Mesenchymal stem cell (in vitro differentiated cells and primary cell): ENCODE measurements at regions not wholly inside any gene's neighbourhood (a gene's known extent, or its start where the extent isn't known, plus 50 kb on each side); places are given as distances from the start of the nearest gene placed in this dataset.

ENCODE experiments used
- DNase-seq: peaks from one replicate; pipeline ENCODE4 v3.0.0-alpha.2; 2013
- H2AFZ ChIP-seq: one replicate; pipeline ENCODE4 v1.6.1; 2013; ENCODE audit warnings: low read depth, mild to moderate bottlenecking, control low read depth, inconsistent platforms, low read length, moderate library complexity
- H2AK5ac ChIP-seq: 2 replicates; pipeline ENCODE4 v1.6.1; 2013; ENCODE audit warnings: low read length, moderate library complexity, mild to moderate bottlenecking, inconsistent platforms; ENCODE audit not compliant: severe bottlenecking
- H2BK120ac ChIP-seq: one replicate; pipeline ENCODE4 v1.6.1; 2013; ENCODE audit warnings: low read depth, mild to moderate bottlenecking, inconsistent platforms, low read length, moderate library complexity
- H2BK12ac ChIP-seq, 2 experiments: one replicate each; pipeline ENCODE4 v1.6.1; 2013; ENCODE audit warnings: inconsistent platforms in 2 of 2, low read length in 2 of 2, mild to moderate bottlenecking in 2 of 2, moderate library complexity in 2 of 2, control low read depth in 1 of 2
- H2BK15ac ChIP-seq: one replicate; pipeline ENCODE4 v1.6.1; 2013; ENCODE audit warnings: mild to moderate bottlenecking, low read depth, inconsistent platforms; ENCODE audit not compliant: poor library complexity, severe bottlenecking
- H2BK5ac ChIP-seq: 2 replicates; pipeline ENCODE4 v1.6.1; 2013; ENCODE audit warnings: low read depth, mild to moderate bottlenecking, low read length, control low read depth, inconsistent platforms; ENCODE audit not compliant: poor library complexity, severe bottlenecking
- H3K14ac ChIP-seq, 2 experiments: one replicate each; pipeline ENCODE4 v1.6.1; 2013; ENCODE audit warnings: inconsistent platforms in 2 of 2, low read length in 2 of 2, control low read depth in 1 of 2, mild to moderate bottlenecking in 1 of 2, moderate library complexity in 1 of 2
- H3K18ac ChIP-seq, 2 experiments: one replicate each; pipeline ENCODE4 v1.6.1; 2013; ENCODE audit warnings: inconsistent platforms in 2 of 2, low read length in 2 of 2, control low read depth in 1 of 2, low read depth in 1 of 2, mild to moderate bottlenecking in 1 of 2
- H3K23ac ChIP-seq, 2 experiments: one replicate each; pipeline ENCODE4 v1.6.1; 2013; ENCODE audit warnings: inconsistent platforms in 2 of 2, low read length in 2 of 2, mild to moderate bottlenecking in 2 of 2, moderate library complexity in 2 of 2, control low read depth in 1 of 2
- H3K27ac ChIP-seq: 2 replicates; pipeline ENCODE4 v1.5.1; 2013; ENCODE audit warnings: mild to moderate bottlenecking, moderate library complexity, low read length, control low read depth, inconsistent platforms; ENCODE audit not compliant: poor library complexity, severe bottlenecking
- H3K27me3 ChIP-seq, 2 experiments: 2 replicates each; pipeline versions ENCODE4 v1.6.1 to v1.7.0; 2013; ENCODE audit warnings: low read length in 2 of 2, mild to moderate bottlenecking in 2 of 2, moderate library complexity in 2 of 2, control low read depth in 1 of 2, inconsistent platforms in 1 of 2; ENCODE audit not compliant: control insufficient read depth in 1 of 2, insufficient read depth in 1 of 2
- H3K36me3 ChIP-seq, 2 experiments: 2 replicates each; pipeline versions ENCODE4 v1.6.1 to v1.7.0; 2013; ENCODE audit warnings: low read length in 2 of 2, control low read depth in 1 of 2, inconsistent platforms in 1 of 2, low read depth in 1 of 2, mild to moderate bottlenecking in 1 of 2; ENCODE audit not compliant: insufficient read depth in 2 of 2, control insufficient read depth in 1 of 2
- H3K4ac ChIP-seq, 2 experiments: one replicate each; pipeline ENCODE4 v1.6.1; 2013; ENCODE audit warnings: inconsistent platforms in 2 of 2, low read length in 2 of 2, mild to moderate bottlenecking in 2 of 2, moderate library complexity in 2 of 2, control low read depth in 1 of 2, low read depth in 1 of 2
- H3K4me1 ChIP-seq: 2 replicates; pipeline ENCODE4 v1.6.1; 2013; ENCODE audit warnings: low read depth, low read length, control low read depth; ENCODE audit not compliant: control insufficient read depth, insufficient read depth
- H3K4me2 ChIP-seq: 2 replicates; pipeline ENCODE4 v1.6.1; 2013; ENCODE audit warnings: low read length, mild to moderate bottlenecking, inconsistent platforms; ENCODE audit not compliant: poor library complexity, severe bottlenecking
- H3K4me3 ChIP-seq, 2 experiments: 2 replicates each; pipeline versions ENCODE4 v1.5.1 to v1.7.0; 2013; ENCODE audit warnings: low read length in 2 of 2, mild to moderate bottlenecking in 2 of 2, control low read depth in 1 of 2, low read depth in 1 of 2; ENCODE audit not compliant: insufficient read depth in 1 of 2
- H3K79me1 ChIP-seq: replicated peaks from 2 replicates; pipeline ENCODE4 v1.6.1; 2013; ENCODE audit warnings: mild to moderate bottlenecking, control low read depth, low read length, inconsistent platforms; ENCODE audit not compliant: poor library complexity, severe bottlenecking
- H3K9ac ChIP-seq: 2 replicates; pipeline ENCODE4 v1.7.0; 2013; ENCODE audit warnings: mild to moderate bottlenecking, low read length, moderate library complexity
- H3K9me3 ChIP-seq: 2 replicates; pipeline ENCODE4 v1.7.0; 2013; ENCODE audit warnings: mild to moderate bottlenecking, low read length; ENCODE audit not compliant: control insufficient read depth
- H4K8ac ChIP-seq: one replicate; pipeline ENCODE4 v1.6.1; 2013; ENCODE audit warnings: inconsistent platforms, mild to moderate bottlenecking, low read length, moderate library complexity
- H4K91ac ChIP-seq: one replicate; pipeline ENCODE4 v1.6.1; 2013; ENCODE audit warnings: mild to moderate bottlenecking, low read length, inconsistent platforms
- WGBS: methylation state at CpG from one replicate; pipeline ENCODE4 v1.1.7; 2013; ENCODE audit warnings: mixed read lengths; 5-methylcytosine and 5-hydroxymethylcytosine counted together

- Histone ChIP-seq H3K4ac (no peak overlapping the region), H3K27me3 (no peaks in the 10 kb centered on the region), H2BK15ac (no peak overlapping the region), H4K91ac (no peak overlapping the region), H3K9ac (no peak overlapping the region), H3K14ac (no peak overlapping the region), H3K18ac (no peak overlapping the region), H4K8ac (no peak overlapping the region), H3K36me3 (no peaks in the 10 kb centered on the region), H2BK12ac (no peak overlapping the region), H2AFZ (no peak overlapping the region), H3K79me1 (no peaks in the 10 kb centered on the region), H2BK5ac (no peak overlapping the region), H3K4me3 (no peak overlapping the region), H2AK5ac (no peak overlapping the region), H3K23ac (no peak overlapping the region), H3K27ac (no peak overlapping the region), H3K9me3 (no peaks in the 10 kb centered on the region), H3K4me1 (no peaks in the 10 kb centered on the region), H3K4me2 (no peak overlapping the region), H2BK120ac (no peak overlapping the region)
- no peak for DNase-seq
- WGBS, result 78% methylated on average over 2 of the region's 4 CpGs
These were observed 839.1 kb downstream of the GALC start for GRCh38 chr14:87153901-87154300.

- Histone ChIP-seq H4K91ac (no peak overlapping the region), H3K36me3 (no peaks in the 10 kb centered on the region), H3K4me3 (no peak overlapping the region), H4K8ac (no peak overlapping the region), H3K4ac (no peak overlapping the region), H3K9ac (no peak overlapping the region), H3K27ac (no peak overlapping the region), H2BK120ac (no peak overlapping the region), H2BK5ac (no peak overlapping the region), H2BK12ac (no peak overlapping the region), H3K9me3 (no peaks in the 10 kb centered on the region), H3K4me1 (no peaks in the 10 kb centered on the region), H3K4me2 (no peak overlapping the region), H3K79me1 (no peaks in the 10 kb centered on the region), H2BK15ac (no peak overlapping the region), H3K23ac (no peak overlapping the region), H3K18ac (no peak overlapping the region), H2AK5ac (no peak overlapping the region), H3K27me3 (no peaks in the 10 kb centered on the region), H3K14ac (no peak overlapping the region), H2AFZ (no peak overlapping the region)
- WGBS, result no CpG with 5 or more reads among the region's 2 CpGs
- no peak for DNase-seq
These were observed 839.6 kb downstream of the GALC start for GRCh38 chr14:87153391-87153790.

GRCh38 chr14:87152693-87153092 is 840.3 kb downstream of the GALC start:
- Histone ChIP-seq H2BK120ac (no peak overlapping the region), H3K14ac (no peak overlapping the region), H3K9ac (no peak overlapping the region), H2AFZ (no peak overlapping the region), H3K23ac (no peak overlapping the region), H4K91ac (no peak overlapping the region), H3K4me3 (no peak overlapping the region), H3K27ac (no peak overlapping the region), H3K4me2 (no peak overlapping the region), H2AK5ac (no peak overlapping the region), H2BK5ac (no peak overlapping the region), H2BK12ac (no peak overlapping the region), H4K8ac (no peak overlapping the region), H2BK15ac (no peak overlapping the region), H3K4me1 (no peaks in the 10 kb centered on the region), H3K4ac (no peak overlapping the region), H3K36me3 (no peaks in the 10 kb centered on the region), H3K27me3 (no peaks in the 10 kb centered on the region), H3K18ac (peak overlapping the region in 1 of 2 experiments; percentile 40), H3K79me1 (no peaks in the 10 kb centered on the region), H3K9me3 (no peaks in the 10 kb centered on the region)
- no peak for DNase-seq
- whole genome bisulfite sequencing, result 71% methylated on average over 2 of the region's 5 CpGs

GRCh38 chr14:87149583-87150354 is 843.2 kb downstream of the GALC start:
- Histone ChIP-seq H2BK15ac (no peak overlapping the region), H3K27ac (peak overlapping the region; percentile 9), H3K4me2 (no peak overlapping the region), H4K8ac (no peak overlapping the region), H3K23ac (no peak overlapping the region), H3K4ac (no peak overlapping the region), H3K9ac (no peak overlapping the region), H2BK12ac (no peak overlapping the region), H3K18ac (no peak overlapping the region), H3K14ac (no peak overlapping the region), H2BK5ac (no peak overlapping the region), H3K27me3 (no peaks in the 10 kb centered on the region), H3K9me3 (no peaks in the 10 kb centered on the region), H4K91ac (no peak overlapping the region), H2BK120ac (no peak overlapping the region), H3K4me3 (no peak overlapping the region), H2AFZ (no peak overlapping the region), H3K36me3 (no peaks in the 10 kb centered on the region), H2AK5ac (no peak overlapping the region), H3K79me1 (no peaks in the 10 kb centered on the region), H3K4me1 (no peaks in the 10 kb centered on the region)
- DNase-seq, result peak; percentile 92
- 30% methylated on average over 5 of the region's 6 CpGs for WGBS
